ENCODE measurements at regions not wholly inside any gene's neighbourhood (a gene's known extent, or its start where the extent isn't known, plus 50 kb on each side); places are given as distances from the start of the nearest gene placed in this dataset.

- TF ChIP-seq PRDM15 (CRISPR knock-in tag; IDR thresholded peaks at IDR 0.05) = no peak
- no peak for TF ChIP-seq E2F4 (CRISPR knock-in tag; IDR thresholded peaks at IDR 0.05; ENCODE audit: borderline replicate concordance, low read depth)
- TF ChIP-seq, protein P1, sequence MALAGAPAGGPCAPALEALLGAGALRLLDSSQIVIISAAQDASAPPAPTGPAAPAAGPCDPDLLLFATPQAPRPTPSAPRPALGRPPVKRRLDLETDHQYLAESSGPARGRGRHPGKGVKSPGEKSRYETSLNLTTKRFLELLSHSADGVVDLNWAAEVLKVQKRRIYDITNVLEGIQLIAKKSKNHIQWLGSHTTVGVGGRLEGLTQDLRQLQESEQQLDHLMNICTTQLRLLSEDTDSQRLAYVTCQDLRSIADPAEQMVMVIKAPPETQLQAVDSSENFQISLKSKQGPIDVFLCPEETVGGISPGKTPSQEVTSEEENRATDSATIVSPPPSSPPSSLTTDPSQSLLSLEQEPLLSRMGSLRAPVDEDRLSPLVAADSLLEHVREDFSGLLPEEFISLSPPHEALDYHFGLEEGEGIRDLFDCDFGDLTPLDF (CRISPR knock-in tag; IDR thresholded peaks at IDR 0.05) = no peak
- no peak for TF ChIP-seq ESRRA (CRISPR knock-in tag; IDR thresholded peaks at IDR 0.05; ENCODE audit: borderline replicate concordance)
- no peak for TF ChIP-seq FOXP1 (CRISPR knock-in tag; IDR thresholded peaks at IDR 0.05; ENCODE audit: borderline replicate concordance)
- no peak for TF ChIP-seq CTCF (IDR thresholded peaks at IDR 0.05)
Observed at GRCh38 chr17:43312011-43312410, 78.2 kb upstream of the RNU2-1 start (continued).

GRCh38 chr17:43309505-43310332 is 75.9 kb upstream of the RNU2-1 start:
- Mint-ChIP-seq H3K4me1 (no peaks in the 10 kb centered on the region; the same call in 1 of the 2 replicates), H3K9me3 (no peaks in the 10 kb centered on the region), H3K27me3 (ENCODE audit: low read depth) (peaks cover 2% of the 10 kb centered on the region; the same call in 1 of the 2 replicates), H3K36me3 (no peaks in the 10 kb centered on the region), H3K4me3 (no peak overlapping the region), H3K27ac (no peak overlapping the region)
- CTCF ChIA-PET = interaction anchor here (0.6 to 2.0 kb wide), 15 partner anchors 87 to 1443 kb away, joined by 3 to 16 read pairs (median 4); partner anchors contain the start of genes NBR1, PTGES3L, RUNDC1 and TMEM106A
- POLR2A ChIA-PET = interaction anchor here (0.6 to 1.5 kb wide), 5 partner anchors 58 to 309 kb away, joined by 3 to 5 read pairs (median 4); no protein-coding TSS in a partner anchor
- ATAC-seq = no peak
- DNase-seq (ENCODE audit: low spot score) = no peak
- TF ChIP-seq, protein P1 (CRISPR knock-in tag; IDR thresholded peaks at IDR 0.05) = no peak
- TF ChIP-seq ZNF423 (CRISPR knock-in tag; IDR thresholded peaks at IDR 0.05) = no peak
- no peak for TF ChIP-seq TEAD1 (CRISPR knock-in tag; IDR thresholded peaks at IDR 0.05)
- TF ChIP-seq, protein P2, sequence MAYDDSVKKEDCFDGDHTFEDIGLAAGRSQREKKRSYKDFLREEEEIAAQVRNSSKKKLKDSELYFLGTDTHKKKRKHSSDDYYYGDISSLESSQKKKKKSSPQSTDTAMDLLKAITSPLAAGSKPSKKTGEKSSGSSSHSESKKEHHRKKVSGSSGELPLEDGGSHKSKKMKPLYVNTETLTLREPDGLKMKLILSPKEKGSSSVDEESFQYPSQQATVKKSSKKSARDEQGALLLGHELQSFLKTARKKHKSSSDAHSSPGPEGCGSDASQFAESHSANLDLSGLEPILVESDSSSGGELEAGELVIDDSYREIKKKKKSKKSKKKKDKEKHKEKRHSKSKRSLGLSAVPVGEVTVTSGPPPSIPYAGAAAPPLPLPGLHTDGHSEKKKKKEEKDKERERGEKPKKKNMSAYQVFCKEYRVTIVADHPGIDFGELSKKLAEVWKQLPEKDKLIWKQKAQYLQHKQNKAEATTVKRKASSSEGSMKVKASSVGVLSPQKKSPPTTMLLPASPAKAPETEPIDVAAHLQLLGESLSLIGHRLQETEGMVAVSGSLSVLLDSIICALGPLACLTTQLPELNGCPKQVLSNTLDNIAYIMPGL (CRISPR knock-in tag; IDR thresholded peaks at IDR 0.05) = no peak
- no peak for TF ChIP-seq NR1H2 (CRISPR knock-in tag; IDR thresholded peaks at IDR 0.05)
- no peak for TF ChIP-seq PRDM15 (CRISPR knock-in tag; IDR thresholded peaks at IDR 0.05)
- no peak for TF ChIP-seq CREB1 (CRISPR knock-in tag; IDR thresholded peaks at IDR 0.05)
- TF ChIP-seq FOXP1 (CRISPR knock-in tag; IDR thresholded peaks at IDR 0.05; ENCODE audit: borderline replicate concordance) = no peak
- TF ChIP-seq, protein P3, sequence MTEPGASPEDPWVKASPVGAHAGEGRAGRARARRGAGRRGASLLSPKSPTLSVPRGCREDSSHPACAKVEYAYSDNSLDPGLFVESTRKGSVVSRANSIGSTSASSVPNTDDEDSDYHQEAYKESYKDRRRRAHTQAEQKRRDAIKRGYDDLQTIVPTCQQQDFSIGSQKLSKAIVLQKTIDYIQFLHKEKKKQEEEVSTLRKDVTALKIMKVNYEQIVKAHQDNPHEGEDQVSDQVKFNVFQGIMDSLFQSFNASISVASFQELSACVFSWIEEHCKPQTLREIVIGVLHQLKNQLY (CRISPR knock-in tag; IDR thresholded peaks at IDR 0.05) = no peak
- no peak for TF ChIP-seq NFE2L1 (CRISPR knock-in tag; IDR thresholded peaks at IDR 0.05)
- no peak for TF ChIP-seq ZMAT4 (CRISPR knock-in tag; IDR thresholded peaks at IDR 0.05)
- TF ChIP-seq ZNF396 (CRISPR knock-in tag; IDR thresholded peaks at IDR 0.05; ENCODE audit: borderline replicate concordance) = no peak
- TF ChIP-seq ZNF671 (CRISPR knock-in tag; IDR thresholded peaks at IDR 0.05) = no peak
